K562 (cell line): ENCODE measurements at regions not wholly inside any gene's neighbourhood (a gene's known extent, or its start where the extent isn't known, plus 50 kb on each side); places are given as distances from the start of the nearest gene placed in this dataset.
"Not testable (repeated sequence)": the region's sequence is repeated elsewhere in the genome, so short reads cannot be mapped to it uniquely, and the experiment has no call there.

Experiments
- ARNT ChIP-seq, 2 experiments: fragments of 450-650 bp; IDR thresholded peaks; 2 replicates each; pipeline ENCODE4 v1.6.1; 2016; ENCODE audit warnings: mild to moderate bottlenecking in 1 of 2
- CTCF ChIP-seq, 3 experiments: IDR thresholded peaks in 2 of 3; conservative IDR thresholded peaks in 1 of 3; 2 replicates each; pipeline ENCODE4 v1.5.1; 2011 to 2012; ENCODE audit warnings: low read length in 3 of 3, mild to moderate bottlenecking in 3 of 3, control low read depth in 2 of 3, improper control_type of control experiment in 1 of 3, inconsistent platforms in 1 of 3, low read depth in 1 of 3, mixed read lengths in 1 of 3, moderate library complexity in 1 of 3; ENCODE audit not compliant: insufficient read depth in 2 of 3
- E4F1 ChIP-seq: fragments of 250-450 bp; sonication (Bioruptor Pico); IDR thresholded peaks from 2 replicates; pipeline ENCODE4 v1.5.0; 2021; ENCODE audit warnings: mild to moderate bottlenecking, borderline replicate concordance
- HDAC2 ChIP-seq: fragments of 450-650 bp; IDR thresholded peaks from 2 replicates; pipeline ENCODE4 v1.6.1; 2016; ENCODE audit warnings: mild to moderate bottlenecking
- HNRNPUL1 ChIP-seq: fragments of 200-400 bp; formaldehyde crosslinking; IDR thresholded peaks from 2 replicates; pipeline ENCODE4 v1.6.1; 2017; ENCODE audit warnings: low read length
- KLF16 ChIP-seq: IDR thresholded peaks from 2 replicates; pipeline ENCODE4 v1.6.1; 2016; ENCODE audit warnings: antibody characterized with exemption
- MGA ChIP-seq: fragments of 450-650 bp; IDR thresholded peaks from 2 replicates; pipeline ENCODE4 v1.6.1; 2016; ENCODE audit warnings: mild to moderate bottlenecking, moderate library complexity
- MNT ChIP-seq, 2 experiments: fragments of 450-650 bp; conservative IDR thresholded peaks; 2 replicates each; pipeline ENCODE4 v1.6.1; 2017; ENCODE audit warnings: mild to moderate bottlenecking in 2 of 2, moderate library complexity in 2 of 2
- PHB2 ChIP-seq: fragments of 450-650 bp; IDR thresholded peaks from 2 replicates; pipeline ENCODE4 v1.6.1; 2017; ENCODE audit warnings: low read depth
- POLR2AphosphoS5 ChIP-seq: IDR thresholded peaks from 2 replicates; pipeline ENCODE4 v1.6.1; 2011; ENCODE audit warnings: mild to moderate bottlenecking, low read depth, low read length, moderate library complexity; ENCODE audit not compliant: control insufficient read depth, insufficient read depth
- SREBF2 ChIP-seq: sonication (generic); formaldehyde crosslinking; IDR thresholded peaks from 2 replicates; pipeline ENCODE4 v1.4.0; 2020; ENCODE audit warnings: mild to moderate bottlenecking, missing genetic modification reagents
- ZBTB34 ChIP-seq: fragments of 250-450 bp; sonication (Bioruptor Pico); IDR thresholded peaks from 2 replicates; pipeline ENCODE4 v1.8.0; 2021; ENCODE audit warnings: mild to moderate bottlenecking, moderate library complexity
- ZNF23 ChIP-seq: fragments of 250-450 bp; sonication (Bioruptor Pico); IDR thresholded peaks from 2 replicates; pipeline ENCODE4 v1.4.0; 2020; ENCODE audit warnings: mild to moderate bottlenecking
- ZNF511 ChIP-seq: sonication (generic); formaldehyde crosslinking; IDR thresholded peaks from 2 replicates; pipeline ENCODE4 v1.8.0; 2022; ENCODE audit warnings: mild to moderate bottlenecking, missing genetic modification reagents

GRCh38 chr16:5221831-5222230 lies 124.2 kb upstream of the EEF2KMT start:
- not testable (repeated sequence) for TF ChIP-seq MNT (conservative IDR thresholded peaks at IDR 0.05); ZNF511; SREBF2 (CRISPR knock-in tag); CTCF (IDR thresholded peaks at IDR 0.05 in 2 of 3, conservative IDR thresholded peaks at IDR 0.05 in 1 of 3; ENCODE audit: insufficient read depth in 2 of 3, low read depth in 1 of 3, low read length in 3 of 3); ZNF23; POLR2AphosphoS5; ZBTB34 (CRISPR knock-in tag); E4F1 (CRISPR knock-in tag); ARNT (IDR thresholded peaks at IDR 0.05); HNRNPUL1; KLF16; MGA; PHB2; HDAC2
